Hematopoietic multipotent progenitor cell (in vitro differentiated cells): ENCODE measurements at regions not wholly inside any gene's neighbourhood (a gene's known extent, or its start where the extent isn't known, plus 50 kb on each side); places are given as distances from the start of the nearest gene placed in this dataset.

ENCODE experiments used
- DNase-seq, 3 donors: peaks; one replicate each; pipeline ENCODE4 v3.0.0-alpha.2; 2011 to 2015; ENCODE audit warnings: low read depth in 2 of 3, low spot score in 2 of 3

DNA sequence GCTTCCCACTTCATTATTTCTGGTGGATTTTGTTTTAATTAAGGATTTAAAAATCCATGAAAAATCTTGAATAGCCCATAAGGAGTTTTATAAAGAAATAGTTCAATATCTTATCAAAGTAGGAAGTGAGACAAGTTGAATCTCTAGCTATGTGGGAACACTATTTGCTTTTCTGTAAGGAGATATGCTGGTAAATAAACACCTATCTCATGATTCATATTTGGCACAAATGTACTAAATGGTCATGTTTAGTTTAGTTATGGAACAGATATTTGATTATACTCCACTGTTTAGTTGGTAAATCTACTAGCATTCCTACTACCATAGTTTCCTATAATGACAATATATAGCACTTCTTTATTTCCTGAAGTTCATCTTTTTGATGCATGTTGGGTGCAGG lies 239.9 kb upstream of the CEP162 start:
- DNase-seq: no peak

DNA sequence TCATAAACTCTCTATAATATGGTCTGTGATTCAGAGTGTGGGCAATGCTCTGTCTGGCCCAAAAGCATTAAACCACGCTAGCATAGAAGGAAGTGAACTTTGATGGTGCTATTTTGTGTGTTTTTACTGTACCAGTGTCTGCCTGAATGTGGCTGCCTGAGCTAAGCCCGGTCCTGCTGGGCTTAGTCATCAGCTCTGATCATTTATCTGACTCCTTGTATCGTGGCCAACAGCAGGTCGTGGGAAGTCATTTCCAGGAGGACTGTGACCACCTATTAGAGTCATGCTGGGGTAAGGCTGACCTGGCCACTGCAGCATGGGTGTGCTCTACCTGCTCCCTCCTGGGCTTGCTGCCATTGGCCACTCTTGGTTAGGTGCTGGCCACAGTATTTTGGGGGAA lies 239.1 kb upstream of the CEP162 start:
- DNase-seq: no peak

DNA sequence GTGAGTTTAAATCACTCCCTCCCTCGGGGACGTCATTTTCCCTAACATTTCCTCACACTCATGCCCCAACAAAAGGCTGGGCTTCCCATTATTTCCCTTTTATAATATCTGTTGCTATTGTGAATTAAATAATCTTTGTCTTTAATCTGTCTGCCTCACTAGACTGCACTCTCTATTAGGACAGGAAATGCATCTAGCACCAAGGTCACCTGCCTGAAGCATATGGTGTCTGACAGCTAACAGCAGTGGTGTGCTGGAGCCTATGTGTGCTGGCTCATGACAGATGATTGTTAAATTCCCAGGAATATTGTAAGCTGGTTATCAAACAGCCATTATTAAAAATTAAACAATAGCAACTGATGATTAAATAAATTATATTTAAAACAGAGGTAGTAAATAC lies 237.0 kb upstream of the CEP162 start:
- no peak for DNase-seq

DNA sequence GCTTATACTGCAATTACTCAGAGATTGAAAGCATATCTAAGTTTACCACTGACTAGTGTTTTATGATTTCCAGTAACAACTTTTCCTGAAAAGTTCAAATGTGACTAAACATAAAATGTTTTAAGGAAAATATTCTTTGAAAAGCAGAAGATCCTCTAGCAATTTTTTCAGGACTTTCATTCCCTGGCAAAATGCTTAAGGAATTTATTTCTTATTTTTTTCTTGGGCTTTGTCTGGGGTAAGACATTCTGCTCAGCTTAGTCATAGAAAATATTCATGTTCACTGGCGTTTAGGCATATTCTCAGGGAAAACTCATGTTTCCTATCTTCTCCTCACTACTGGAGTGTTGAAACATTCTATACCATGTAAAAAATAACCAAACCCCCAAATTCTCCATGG lies 235.3 kb upstream of the CEP162 start:
- DNase-seq: no peak

DNA sequence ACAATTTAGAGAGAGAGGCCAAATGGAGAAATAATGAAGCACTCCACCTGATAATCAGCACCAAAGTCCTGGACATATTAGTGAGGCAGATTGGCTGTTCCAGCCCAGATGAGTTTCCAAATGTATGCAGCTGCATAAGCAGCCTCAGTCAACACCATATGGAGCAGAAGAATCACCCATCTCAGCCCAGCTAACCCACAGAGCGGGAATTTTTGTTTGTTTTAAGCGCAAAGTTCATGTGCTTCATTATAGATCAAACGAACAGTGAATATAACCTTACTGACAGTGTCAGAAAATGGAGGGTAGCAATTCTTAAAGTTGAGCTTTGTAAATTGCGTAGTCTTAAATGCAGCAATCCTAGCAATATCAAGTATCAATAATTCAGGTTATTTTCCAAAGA lies 234.0 kb upstream of the CEP162 start:
- DNase-seq: no peak

DNA sequence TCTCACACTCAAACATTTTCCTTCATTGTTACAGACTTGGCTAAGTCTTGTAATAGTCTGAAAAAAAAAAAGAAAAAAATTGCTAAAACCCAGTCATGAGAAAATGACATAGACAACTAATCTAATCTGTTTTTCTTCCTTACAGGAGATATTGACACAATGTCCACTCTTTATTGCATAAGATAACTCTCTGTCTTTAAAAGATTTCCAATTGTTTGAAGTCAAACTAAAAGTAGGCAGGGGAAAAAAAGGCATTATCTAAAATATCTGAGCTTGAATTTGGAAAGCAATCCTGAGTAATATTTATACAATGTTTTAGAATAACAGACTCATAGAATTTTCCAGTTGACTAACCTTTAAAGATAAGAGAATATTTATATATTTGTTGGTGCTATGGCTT lies 233.0 kb upstream of the CEP162 start:
- no peak for DNase-seq

DNA sequence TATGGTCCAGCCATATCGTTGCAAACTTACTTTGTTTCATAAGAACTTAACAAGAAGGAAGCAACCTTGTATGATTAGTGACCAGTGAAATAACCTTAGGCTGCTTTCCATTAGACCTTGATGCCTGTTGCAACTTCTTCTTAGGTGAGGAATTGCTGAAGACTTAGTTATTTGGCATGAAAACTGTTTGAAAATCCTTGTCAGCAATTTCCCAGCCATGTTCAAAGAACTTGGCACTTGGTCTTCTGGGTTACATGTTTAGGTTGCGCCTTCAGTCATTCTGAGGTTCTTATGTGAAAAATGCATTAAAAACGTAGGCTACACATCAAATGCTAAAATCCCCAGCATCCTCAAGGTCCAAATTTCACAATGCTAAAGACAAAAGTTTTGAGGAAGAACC lies 232.0 kb upstream of the CEP162 start:
- DNase-seq: no peak

DNA sequence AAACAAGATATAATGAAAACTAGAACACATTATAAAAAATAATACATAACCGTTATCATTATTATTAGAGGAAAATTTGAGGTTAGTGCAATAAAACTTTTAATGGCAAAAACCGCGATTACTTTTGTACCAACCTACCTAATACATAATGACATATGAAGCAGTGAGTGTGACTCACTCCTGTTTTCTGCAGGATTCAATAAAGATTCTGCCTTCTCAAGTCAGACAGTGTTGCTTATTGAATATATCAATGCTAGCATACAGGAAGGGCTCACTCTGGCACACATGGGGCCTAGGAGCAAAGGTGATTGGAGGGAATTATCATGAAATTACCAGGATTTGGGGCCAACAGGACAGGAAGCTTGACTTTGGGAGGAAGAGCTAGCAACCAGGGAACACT lies 230.8 kb upstream of the CEP162 start:
- no peak for DNase-seq

DNA sequence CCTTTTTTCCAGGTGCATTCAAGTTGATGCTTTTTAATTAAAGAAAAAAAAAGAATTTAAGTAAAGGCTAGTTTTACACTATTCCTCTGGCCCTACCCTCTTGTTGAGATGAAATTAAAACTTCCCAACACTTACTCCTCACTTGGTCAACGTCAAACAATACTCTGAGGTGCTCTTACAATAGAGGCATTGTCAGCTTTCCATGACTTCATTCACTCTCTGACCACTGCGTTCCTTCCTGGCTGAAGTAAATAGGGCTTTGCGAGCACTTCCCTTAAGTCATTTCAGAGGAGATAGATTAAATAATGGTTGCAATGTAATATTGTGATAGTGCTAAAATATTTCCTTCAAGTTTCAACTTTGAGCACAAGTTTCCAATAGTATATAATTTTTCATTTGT lies 229.8 kb upstream of the CEP162 start:
- DNase-seq: no peak

DNA sequence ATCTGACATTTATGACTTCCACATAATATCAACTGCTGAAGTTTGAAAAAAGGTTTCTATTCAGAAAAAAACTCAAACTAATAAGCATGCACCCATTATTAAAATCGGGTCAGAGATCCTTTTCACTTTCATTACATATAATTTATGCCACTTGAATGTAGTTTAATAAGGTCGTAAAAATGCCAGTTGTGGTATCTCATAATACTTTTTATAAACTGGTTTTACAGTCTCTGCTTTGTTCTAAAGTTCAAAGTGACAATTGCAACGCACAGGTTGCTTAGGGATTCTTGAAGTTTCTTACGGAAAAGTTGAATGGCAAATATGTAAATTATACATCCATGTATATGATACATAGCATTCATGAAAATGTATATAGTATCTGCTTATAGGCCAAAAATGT lies 229.4 kb upstream of the CEP162 start:
- DNase-seq: no peak

DNA sequence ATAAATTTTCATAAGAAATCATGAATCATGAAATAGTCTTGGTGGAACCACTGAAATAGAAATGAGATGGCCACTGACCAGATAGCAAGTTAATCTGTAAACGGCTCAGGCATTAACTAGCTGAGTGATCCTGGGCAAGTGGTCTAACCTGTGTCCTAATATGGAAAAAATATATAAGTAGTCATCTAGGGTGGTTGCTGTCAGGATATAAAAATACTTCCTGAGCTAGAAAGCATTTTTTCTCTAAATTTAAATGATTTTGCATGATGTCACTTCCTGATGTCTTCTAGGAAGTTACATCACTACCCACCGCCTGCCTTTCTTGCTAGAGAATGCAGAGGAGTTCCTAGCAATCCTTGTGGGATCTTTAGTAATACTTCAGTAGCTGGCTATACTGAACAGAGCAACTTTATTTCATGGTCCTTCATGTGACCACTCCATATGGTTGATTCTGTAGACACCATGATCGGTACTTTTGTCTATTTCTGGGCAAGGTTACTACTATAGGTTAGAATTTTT lies 228.1 kb upstream of the CEP162 start:
- DNase-seq: no peak

DNA sequence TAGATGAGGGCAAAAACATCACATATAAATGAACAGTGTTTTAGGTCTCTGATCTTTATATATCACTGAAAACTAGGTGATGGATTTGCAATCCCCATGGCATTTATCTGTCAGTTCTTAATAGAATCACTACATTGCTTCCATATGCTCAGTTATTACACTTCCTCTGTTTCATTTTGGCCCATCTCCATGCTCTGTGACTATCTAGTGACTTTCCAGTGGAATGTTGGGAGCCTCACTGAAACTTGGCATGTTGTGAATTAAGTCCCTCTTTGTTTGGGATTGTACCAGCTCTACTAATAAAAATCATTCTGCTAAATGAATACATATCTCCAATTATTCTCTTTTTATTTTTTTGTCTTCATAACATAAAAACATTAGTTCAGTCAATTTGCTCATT lies 226.1 kb upstream of the CEP162 start:
- DNase-seq: no peak

DNA sequence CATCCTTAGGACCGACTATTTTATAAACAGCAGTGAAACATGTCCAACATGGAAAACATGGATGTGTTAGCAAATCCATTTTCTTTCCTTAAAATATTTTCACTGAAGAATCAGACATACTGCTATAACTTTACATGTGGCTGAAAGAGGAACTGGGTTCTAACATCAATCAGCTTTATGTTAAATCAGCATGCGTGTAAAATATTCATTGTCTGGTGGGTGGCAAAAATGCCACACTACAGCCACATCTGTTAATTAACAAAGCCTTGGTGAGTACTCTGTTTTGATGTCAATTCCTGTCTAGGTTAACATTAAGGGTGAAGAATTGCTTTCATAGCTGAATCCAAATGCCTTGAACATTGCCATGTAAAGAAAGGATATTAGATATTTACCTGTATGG lies 222.6 kb upstream of the CEP162 start:
- no peak for DNase-seq

DNA sequence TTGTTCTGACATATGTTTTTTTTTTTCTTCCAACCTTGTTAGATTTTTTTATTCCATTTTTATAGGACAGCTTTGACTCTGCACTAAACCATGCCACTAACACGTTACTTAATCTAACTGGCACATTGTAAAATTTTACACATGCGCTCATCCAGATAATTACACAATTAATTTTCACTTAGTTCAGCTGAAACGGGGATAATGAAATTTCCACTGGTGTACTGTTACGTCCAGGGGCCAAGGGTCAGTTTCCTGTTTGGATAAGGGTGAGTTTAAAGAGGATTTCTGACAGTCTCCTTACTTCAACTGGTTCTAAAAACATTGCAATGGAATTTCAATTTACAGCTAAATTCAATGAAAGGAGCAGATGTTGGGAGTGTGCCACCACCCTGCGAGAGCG lies 221.8 kb upstream of the CEP162 start:
- DNase-seq: no peak

DNA sequence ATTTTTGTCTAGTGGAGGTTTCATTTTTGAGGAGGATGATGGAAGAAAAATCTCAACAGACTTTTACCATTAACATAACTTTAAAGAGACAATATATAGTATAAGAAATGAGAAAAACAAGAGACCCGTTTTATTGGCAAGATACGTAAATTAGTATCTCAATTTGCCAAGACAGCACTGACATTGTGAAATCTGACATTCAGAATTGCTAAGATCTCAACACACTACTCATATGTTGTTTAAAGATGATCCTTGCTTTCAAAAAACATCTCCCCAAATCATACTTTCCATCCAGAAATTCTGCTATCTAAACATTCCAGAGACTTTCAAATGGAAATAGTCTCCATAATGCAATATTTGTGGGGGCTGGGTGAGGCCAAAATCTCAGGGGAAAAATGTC lies 220.9 kb upstream of the CEP162 start:
- no peak for DNase-seq

DNA sequence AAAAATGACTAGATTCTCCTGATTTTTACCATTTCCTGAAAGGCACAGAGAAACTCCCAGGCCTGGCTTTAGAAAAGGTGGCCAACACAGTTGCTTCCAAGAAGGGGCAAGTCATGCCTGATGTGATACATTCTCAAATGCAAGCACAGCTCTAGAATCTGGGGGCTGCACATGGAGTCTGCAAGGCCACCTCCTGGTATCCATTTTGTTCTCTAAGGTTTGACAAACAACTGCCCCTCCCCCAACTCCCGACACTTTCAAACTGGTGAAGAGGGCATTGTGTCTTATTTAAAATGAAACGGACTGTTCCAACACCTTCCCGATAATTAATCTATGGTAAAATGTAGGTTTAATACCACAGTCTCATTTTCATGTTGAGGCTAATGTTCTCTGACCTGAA lies 220.2 kb upstream of the CEP162 start:
- no peak for DNase-seq

DNA sequence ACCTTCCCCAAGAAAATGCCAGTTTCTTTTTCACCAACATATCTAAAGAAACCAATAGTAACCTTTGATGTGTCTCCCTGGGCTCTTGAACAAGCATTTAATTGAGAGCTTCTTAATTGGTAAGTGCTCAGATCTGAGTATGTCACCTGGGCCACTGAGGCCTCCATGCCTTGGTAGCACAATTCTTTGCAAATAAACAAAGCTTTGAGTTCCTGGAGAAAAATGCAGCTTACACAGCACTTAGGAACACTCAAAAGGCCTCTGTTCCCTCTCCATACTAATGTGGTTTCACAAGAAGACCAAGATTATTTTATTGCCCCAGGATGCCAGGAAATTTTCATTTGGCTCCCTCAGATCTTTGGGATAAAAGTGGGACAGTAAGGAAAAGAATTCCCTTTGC lies 217.6 kb upstream of the CEP162 start:
- DNase-seq: no peak

DNA sequence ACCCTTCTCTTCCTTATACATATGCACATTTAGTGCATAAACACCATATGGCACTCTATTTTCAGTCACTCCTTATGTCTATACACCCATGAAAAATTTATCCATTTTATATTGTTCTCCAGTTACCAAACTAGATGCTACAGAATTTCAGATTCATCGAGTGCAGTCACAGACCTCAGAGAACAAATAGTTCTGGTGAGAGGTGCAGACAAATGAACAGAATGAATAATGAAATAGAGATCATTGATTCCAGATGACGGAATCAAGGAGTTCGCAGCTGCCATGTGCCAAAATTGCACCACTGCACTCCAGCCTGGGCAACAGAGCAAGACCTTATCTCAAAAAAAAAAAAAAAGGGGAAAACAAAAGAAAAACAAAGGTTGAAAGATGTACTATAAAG lies 214.8 kb upstream of the CEP162 start:
- no peak for DNase-seq

DNA sequence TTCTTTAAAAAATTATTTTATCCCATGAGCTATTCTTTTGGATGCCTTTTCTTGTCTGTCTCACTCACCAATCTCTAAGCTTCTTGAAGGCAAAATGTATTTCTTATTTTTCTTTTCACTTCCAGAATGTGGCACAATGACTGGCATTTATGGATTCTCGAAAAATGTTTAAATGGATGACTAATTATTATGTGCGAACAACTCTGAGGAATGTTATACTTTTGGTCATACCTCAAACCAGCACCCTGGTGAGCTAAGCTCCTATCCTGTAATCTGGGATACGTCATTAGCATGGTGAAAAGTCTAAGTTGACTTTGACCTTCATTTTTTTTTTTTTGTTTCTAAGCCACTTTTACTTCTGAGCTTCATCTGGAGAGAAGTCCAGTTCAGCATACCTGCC lies 214.0 kb upstream of the CEP162 start:
- DNase-seq: no peak

DNA sequence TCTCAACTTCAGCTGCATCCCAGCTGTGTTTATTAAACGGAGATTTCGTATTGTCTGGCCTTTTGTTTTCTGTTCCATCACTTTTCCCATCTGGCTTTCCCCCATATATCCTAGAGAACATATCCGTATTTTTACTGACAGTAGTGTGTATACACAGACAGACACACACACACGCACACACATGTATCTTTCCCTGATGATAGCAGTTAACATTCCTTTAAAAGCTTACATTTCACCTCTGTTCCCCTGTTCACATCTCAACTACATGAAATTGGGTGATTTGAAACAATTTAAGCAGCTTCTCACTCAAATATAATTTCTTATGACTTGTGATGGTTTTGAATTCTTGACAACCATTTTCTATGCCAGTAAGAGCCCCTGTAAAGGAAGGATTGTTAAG lies 207.1 kb upstream of the CEP162 start:
- DNase-seq: no peak

DNA sequence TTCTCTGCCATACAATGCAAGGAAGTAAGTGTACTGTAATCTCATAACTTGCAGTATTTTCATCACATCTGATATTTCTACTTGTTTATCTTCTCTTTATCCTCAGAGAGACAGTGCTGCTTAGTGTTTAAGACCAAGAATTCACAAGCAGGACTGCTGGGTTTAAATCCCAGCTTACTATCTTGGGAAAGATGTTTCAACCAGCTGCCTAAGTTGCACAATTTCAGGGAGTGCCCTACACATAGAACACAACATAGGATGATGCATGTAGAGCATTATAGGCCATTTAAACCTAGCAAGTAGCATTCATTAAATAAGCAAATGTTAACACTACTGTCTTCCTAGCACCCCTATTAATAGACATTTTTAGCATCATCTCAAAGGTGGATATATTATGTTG lies 205.2 kb upstream of the CEP162 start:
- DNase-seq: no peak

DNA sequence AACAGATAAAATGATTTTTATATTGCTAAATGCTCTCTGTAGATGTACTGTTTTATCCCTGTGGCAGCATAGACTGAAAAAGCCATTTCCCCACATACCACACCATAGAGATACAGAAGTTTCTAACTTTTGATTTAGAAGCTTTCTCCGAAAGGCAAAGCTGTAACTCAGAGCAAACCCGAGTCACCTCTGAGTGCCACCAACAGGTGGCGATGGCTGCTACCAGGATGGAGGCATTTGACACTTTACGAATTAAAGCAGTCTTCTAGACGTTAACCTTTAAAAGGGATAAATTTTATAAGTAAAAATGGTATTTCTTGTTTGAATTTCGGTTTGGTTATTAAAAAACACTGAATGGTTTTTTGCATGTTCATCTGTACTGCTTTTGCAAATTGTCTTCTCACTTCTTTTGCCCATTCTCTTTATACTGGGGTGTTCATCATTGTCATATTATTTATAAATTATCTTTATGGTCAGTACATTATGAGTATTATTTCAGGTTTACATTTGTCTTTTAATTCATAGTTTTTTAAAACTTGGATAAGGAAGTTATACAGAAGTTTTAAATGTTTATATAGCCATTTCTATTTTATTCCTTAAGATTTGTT lies 201.0 kb upstream of the CEP162 start:
- peak in 2 of 3 donors; percentile 36 to 70 for DNase-seq

DNA sequence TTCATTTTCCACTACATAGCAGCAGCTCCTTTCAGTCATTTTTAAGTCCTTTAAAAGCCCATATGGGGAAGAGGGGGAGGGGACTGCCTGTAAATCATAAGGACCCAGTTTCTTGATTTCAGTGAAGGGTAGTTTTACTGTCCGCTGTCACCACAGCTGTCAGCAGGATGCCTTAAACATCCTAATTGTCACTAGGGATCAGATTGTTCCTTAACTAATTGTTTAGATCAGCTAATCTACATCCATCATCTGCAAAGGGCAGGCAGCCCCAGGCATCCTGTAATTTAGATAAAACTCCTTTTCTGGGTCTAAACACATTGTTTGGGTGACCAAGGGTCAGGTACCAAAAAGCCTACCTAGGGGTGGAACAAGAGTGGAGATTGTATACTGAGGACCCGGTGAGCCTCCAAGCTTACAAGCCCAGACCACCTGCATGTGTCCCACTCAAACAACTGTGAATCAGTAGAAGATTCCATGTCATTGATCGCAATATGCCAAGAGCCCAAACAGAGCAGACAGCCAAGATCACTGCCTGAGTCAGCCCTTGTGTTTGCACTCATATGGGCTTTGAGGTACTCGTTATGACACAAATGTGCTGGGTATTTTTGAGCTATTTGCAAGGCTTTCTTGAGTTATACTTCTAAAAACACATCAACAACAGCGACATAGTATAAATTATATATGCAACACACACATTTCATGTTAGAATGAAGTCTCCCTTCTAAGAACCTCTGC lies 198.7 kb upstream of the CEP162 start:
- no peak for DNase-seq
